OCI-M2 (cell line): ENCODE measurements at regions not wholly inside any gene's neighbourhood (a gene's known extent, or its start where the extent isn't known, plus 50 kb on each side); places are given as distances from the start of the nearest gene placed in this dataset.

Experiments
- DNase-seq: peaks from one replicate; lab custom pipeline; 2025; ENCODE audit not compliant: unreplicated experiment; lab: John Stamatoyannopoulos, UW

DNA sequence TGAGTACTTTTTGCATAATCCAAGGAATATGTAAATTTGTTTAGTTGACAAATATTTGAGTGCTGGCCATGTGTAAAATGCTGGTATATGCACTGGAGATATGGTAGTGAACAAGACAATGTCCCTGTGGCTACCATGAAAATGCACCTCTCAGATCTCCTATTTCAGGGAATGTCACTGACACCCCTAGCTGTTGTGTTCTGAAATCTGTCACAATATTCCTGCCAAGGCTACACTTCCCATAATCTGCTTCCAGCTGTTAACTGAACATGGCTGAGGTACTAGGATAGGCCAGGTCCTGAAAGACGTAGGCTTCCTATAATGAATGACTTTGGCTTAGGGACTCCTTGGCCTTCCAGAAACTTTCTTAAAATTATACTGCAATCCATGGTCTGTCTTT is 197.8 kb downstream of the ZNF648 start:
- no peak for DNase-seq

DNA sequence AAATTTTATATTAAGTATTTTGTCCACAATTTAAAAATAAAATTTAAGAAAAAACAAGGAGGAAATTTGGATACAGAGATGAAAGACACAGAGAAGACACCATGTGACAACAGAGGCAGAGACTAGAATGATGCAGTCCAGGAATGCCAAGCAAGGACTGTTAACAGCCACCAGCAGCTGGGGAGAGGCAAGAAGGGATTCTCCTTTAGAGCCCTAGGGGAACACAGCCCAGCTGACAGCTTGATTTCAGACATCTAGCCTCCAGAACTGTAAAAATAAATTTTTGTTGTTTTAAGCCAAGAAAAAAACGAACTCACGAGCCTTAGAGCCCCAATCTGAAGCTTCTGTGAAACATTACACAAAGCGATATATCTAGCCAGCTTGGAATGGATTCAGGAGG is 198.5 kb downstream of the ZNF648 start:
- no peak for DNase-seq

DNA sequence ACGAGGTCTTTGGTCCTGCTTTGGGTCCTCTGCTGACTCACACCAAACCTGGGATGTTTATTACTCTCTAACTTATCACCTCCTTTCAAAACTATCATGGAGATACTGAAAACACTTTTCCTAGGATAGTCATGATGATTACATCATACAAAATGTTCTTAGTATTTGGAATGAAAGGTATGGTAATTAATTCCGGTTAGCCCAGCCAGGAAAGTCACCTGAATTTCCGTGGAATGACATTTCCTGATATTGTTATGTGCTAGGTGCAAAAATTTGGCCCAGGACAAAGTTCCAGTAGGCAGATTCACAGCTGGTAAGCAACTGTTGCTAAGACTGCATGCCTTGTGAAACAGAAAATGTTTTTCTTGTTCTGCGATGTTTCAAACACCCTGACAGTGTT is 203.4 kb downstream of the ZNF648 start:
- no peak for DNase-seq
